Spleen (tissue), 11 donors: ENCODE measurements at regions not wholly inside any gene's neighbourhood (a gene's known extent, or its start where the extent isn't known, plus 50 kb on each side); places are given as distances from the start of the nearest gene placed in this dataset.

Experiments used
- DNase-seq: peaks from one replicate; pipeline ENCODE4 v3.0.0-alpha.2; 2020
- H3K27ac ChIP-seq, 8 donors: fragments of 200-600 bp; sonication (generic) in 7 of 8; 1 replicate in 4 of 8; 2 replicates in 4 of 8; pipeline versions ENCODE4 v1.5.0 to v1.8.0; 2016 to 2021; ENCODE audit warnings: inconsistent platforms in 4 of 8, mild to moderate bottlenecking in 4 of 8, moderate library complexity in 1 of 8
- H3K27me3 ChIP-seq, 7 donors: fragments of 200-600 bp; sonication (generic) in 6 of 7; replicated peaks in 1 of 7; 1 replicate in 4 of 7; 2 replicates in 3 of 7; pipeline versions ENCODE4 v1.5.0 to v1.8.0; 2016 to 2021; ENCODE audit warnings: inconsistent platforms in 3 of 7, mild to moderate bottlenecking in 1 of 7
- H3K36me3 ChIP-seq, 6 donors: fragments of 200-600 bp; sonication (generic) in 5 of 6; 1 replicate in 4 of 6; 2 replicates in 2 of 6; pipeline versions ENCODE4 v1.5.0 to v1.8.0; 2016 to 2021; ENCODE audit warnings: inconsistent platforms in 2 of 6
- H3K4me1 ChIP-seq, 6 donors: fragments of 200-600 bp; sonication (generic) in 5 of 6; 1 replicate in 3 of 6; 2 replicates in 3 of 6; pipeline versions ENCODE4 v1.5.0 to v1.8.0; 2016 to 2021; ENCODE audit warnings: inconsistent platforms in 3 of 6
- H3K4me3 ChIP-seq, 8 donors: fragments of 200-600 bp; sonication (generic) in 7 of 8; 1 replicate in 4 of 8; 2 replicates in 4 of 8; pipeline versions ENCODE4 v1.5.0 to v1.8.0; 2016 to 2021; ENCODE audit warnings: inconsistent platforms in 4 of 8, mild to moderate bottlenecking in 4 of 8, moderate library complexity in 2 of 8
- H3K9me3 ChIP-seq, 8 donors: fragments of 200-600 bp; sonication (generic) in 7 of 8; 1 replicate in 4 of 8; 2 replicates in 4 of 8; pipeline versions ENCODE4 v1.5.0 to v1.8.0; 2016 to 2021; ENCODE audit warnings: inconsistent platforms in 4 of 8
- CTCF ChIP-seq, 11 experiments: fragments of 200-600 bp in 7 of 11; fragments of 450-650 bp in 4 of 11; sonication (generic) in 4 of 11; IDR thresholded peaks in 8 of 11; conservative IDR thresholded peaks in 3 of 11; 1 replicate in 7 of 11; 2 replicates in 4 of 11; pipeline versions ENCODE4 v1.4.0 to v1.8.0; 2016 to 2021; ENCODE audit warnings: antibody characterized with exemption in 11 of 11, inconsistent platforms in 4 of 11, mild to moderate bottlenecking in 1 of 11
- POLR2A ChIP-seq, 3 donors: fragments of 450-650 bp; IDR thresholded peaks; one replicate each; pipeline ENCODE4 v1.5.1; 2017; ENCODE audit warnings: antibody characterized with exemption in 3 of 3, mild to moderate bottlenecking in 1 of 3
- POLR2AphosphoS5 ChIP-seq, 3 donors: sonication (generic); formaldehyde crosslinking; IDR thresholded peaks; one replicate each; pipeline ENCODE4 v1.5.1; 2017; ENCODE audit warnings: antibody characterized with exemption in 3 of 3
- WGBS, 5 donors: extraction: QIAGEN DNeasy Blood & Tissue Kit in 3 of 5; methylation state at CpG; one replicate each; pipeline versions ENCODE4 v1.1.5 to v1.1.7; 2013 to 2018; 5-methylcytosine and 5-hydroxymethylcytosine counted together
- intact Hi-C: fragments of 100-400 bp; cut with DNase I; formaldehyde crosslinking; loops from one replicate; pipeline ENCODE4 v1.15.0; 2023; ENCODE audit warnings: low total_unique reads
- donor health status: healthy with polysubstance abuse.
- donor health status: DM: no; HTN: no; CAD: no; lungs with moderate emphysema.
- donor health status: DM: no; HTN: no; CAD: no.
- donor health status: Bipolar disorder and iron deficiency.
- donor health status: healthy.
- donor health status: DM: no; HTN: no; CAD: no.
- donor health status: DM: yes; HTN: yes; CAD: no.

DNA sequence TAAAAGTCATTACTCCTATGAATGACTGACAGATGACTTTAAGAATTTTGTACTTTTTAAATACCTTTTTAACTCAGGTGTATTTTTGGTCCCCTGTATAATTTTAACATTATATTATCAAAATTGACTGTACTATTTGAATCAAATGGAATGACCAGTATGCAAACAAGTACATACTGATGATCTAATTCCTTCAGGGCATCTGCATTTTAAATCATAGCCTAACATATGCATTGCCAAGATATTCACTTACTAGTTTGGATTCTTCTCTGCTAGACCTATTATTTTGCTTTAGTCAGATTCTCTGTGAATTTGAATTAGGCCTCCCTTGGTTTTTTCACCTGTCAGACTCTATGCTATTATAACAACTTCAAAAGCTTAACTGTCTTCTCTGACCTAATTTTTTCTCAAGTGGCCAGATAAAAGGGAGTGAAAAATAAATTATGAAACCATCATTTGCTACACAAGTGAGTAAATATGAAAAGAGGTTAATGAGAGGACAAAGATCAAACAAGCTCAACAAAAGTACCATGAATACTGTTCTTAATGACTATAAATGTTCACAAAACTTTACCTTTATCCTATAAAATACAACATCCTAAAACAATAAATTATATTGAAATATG, 1505.2 kb upstream of the CDH9 start:
- Histone ChIP-seq H3K36me3 (no peaks in the 10 kb centered on the region), H3K9me3 (peaks cover 0 to 15% (median 5%) of the 10 kb centered on the region in 8 donors), H3K4me3 (no peak overlapping the region), H3K27me3 (no peaks in the 10 kb centered on the region), H3K27ac (no peak overlapping the region), H3K4me1 (no peaks in the 10 kb centered on the region)
- intact Hi-C loops, result no loop called here
- DNase-seq, result no peak
- TF ChIP-seq CTCF (IDR thresholded peaks at IDR 0.05 in 8 of 11, conservative IDR thresholded peaks at IDR 0.05 in 3 of 11) (no peak), POLR2A (IDR thresholded peaks at IDR 0.05) (no peak), POLR2AphosphoS5 (IDR thresholded peaks at IDR 0.05) (no peak)

DNA sequence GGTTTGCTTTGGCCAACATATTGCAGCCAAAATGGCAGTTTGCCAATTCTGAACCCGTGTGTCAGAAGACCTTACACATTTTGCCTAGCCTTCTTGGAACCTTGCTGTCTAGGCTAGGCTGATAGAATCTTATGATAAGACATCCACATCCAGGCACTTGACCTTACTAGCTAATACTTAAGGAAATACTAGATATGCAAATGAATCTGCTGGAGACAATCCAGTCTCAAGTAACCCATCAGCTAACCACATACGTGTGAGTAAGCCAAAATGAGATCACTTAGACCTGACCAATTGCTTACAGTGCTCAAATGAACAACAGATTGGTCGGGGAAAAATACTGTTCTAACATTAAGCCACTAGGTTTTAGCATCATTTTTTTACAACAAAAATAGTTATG, 1504.6 kb upstream of the CDH9 start:
- Histone ChIP-seq H3K36me3 (no peaks in the 10 kb centered on the region), H3K4me3 (no peak overlapping the region), H3K4me1 (no peaks in the 10 kb centered on the region), H3K9me3 (peaks cover 0 to 20% (median 10%) of the 10 kb centered on the region in 8 donors), H3K27me3 (no peaks in the 10 kb centered on the region), H3K27ac (no peak overlapping the region)
- intact Hi-C loops, result no loop called here
- WGBS, 5 donors, result 32 to 55% (median 40%) methylated on average over 3 of the region's 3 CpGs
- TF ChIP-seq POLR2AphosphoS5 (IDR thresholded peaks at IDR 0.05) (no peak), CTCF (IDR thresholded peaks at IDR 0.05 in 8 of 11, conservative IDR thresholded peaks at IDR 0.05 in 3 of 11) (no peak)
- DNase-seq, result no peak

GRCh38 chr5:28523888-28524635, 1485.7 kb upstream of the CDH9 start:
- TF ChIP-seq CTCF (IDR thresholded peaks at IDR 0.05 in 8 of 11, conservative IDR thresholded peaks at IDR 0.05 in 3 of 11) (no peak), POLR2AphosphoS5 (IDR thresholded peaks at IDR 0.05) (no peak), POLR2A (IDR thresholded peaks at IDR 0.05) (no peak)
- WGBS, 5 donors, result 71 to 80% (median 78%) methylated on average over 4 of the region's 4 CpGs
- Histone ChIP-seq H3K27ac (no peak overlapping the region), H3K4me3 (no peak overlapping the region), H3K9me3 (peaks cover 0 to 26% (median 17%) of the 10 kb centered on the region in 8 donors), H3K27me3 (no peaks in the 10 kb centered on the region), H3K36me3 (no peaks in the 10 kb centered on the region), H3K4me1 (no peaks in the 10 kb centered on the region)
- no peak for DNase-seq
- intact Hi-C loops, result no loop called here

DNA sequence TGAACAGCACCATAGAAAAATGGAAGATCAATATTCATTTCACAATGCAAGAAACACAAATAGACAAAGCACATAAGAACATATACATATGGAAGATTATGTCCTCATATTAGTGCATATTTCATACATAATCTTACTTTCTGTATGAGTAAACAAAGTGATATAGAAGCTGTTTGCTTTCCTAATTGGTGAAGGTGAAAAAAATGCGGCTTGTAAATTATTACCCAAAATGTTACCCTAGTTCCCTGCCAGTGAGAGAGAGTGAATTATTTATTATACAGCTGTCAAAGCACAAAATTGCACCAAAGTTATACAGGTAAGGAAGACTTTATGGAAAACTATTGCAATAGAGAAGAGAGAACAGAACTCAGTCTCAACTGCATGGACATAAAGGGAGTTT, 1485.0 kb upstream of the CDH9 start:
- 81 to 91% (median 85%) methylated on average over 1 of the region's 1 CpG for WGBS, 5 donors
- Histone ChIP-seq H3K9me3 (peaks cover 0 to 27% (median 13%) of the 10 kb centered on the region in 8 donors), H3K4me3 (no peak overlapping the region), H3K27ac (no peak overlapping the region), H3K27me3 (no peaks in the 10 kb centered on the region), H3K36me3 (no peaks in the 10 kb centered on the region), H3K4me1 (no peaks in the 10 kb centered on the region)
- intact Hi-C loops, result no loop called here
- no peak for TF ChIP-seq CTCF (IDR thresholded peaks at IDR 0.05 in 8 of 11, conservative IDR thresholded peaks at IDR 0.05 in 3 of 11)
- no peak for TF ChIP-seq POLR2AphosphoS5 (IDR thresholded peaks at IDR 0.05)
- TF ChIP-seq POLR2A (IDR thresholded peaks at IDR 0.05), result no peak
- DNase-seq, result no peak
